ENCODE measurements at regions not wholly inside any gene's neighbourhood (a gene's known extent, or its start where the extent isn't known, plus 50 kb on each side); places are given as distances from the start of the nearest gene placed in this dataset.

DNA sequence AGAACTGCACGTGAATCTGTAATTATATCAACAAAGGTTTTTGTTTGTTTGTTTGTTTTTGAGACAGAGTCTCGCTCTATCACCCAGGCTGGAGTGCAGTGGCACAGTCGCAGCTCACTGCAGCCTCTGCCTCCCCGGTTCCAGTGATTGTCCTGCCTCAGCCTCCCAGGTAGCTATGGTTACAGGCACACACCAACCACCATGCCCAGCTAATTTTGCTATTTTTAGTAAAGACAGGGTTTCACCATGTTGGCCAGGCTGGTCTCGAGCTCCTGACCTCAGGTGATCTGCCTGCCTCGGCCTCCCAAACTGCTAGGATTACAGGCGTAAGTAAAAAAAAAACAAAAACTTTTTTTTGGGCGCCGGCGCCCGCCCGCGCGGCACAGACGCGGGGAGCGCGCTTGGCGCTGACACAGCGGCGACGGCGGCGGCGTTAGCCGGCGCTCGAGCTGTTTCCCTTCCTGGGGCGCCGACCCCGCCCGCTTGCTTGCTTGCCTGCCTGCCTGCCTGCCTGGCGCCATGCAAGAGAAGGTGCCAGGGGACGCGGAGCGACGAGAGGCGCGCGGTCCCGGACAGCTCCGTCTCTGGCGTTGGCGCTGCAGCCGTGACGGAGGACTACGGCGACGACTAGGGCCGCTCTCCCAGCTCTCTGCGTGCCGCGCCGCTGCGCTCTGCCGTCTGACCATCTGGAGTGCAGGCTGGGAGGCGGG lies 171.4 kb upstream of the NUPR2 start:
- TF ChIP-seq FOS (IDR thresholded peaks at IDR 0.05; ENCODE audit: borderline replicate concordance, insufficient read depth, low read length) (no peak), POLR2AphosphoS5 (IDR thresholded peaks at IDR 0.05; ENCODE audit: insufficient read depth, low read depth, low read length) (no peak), POLR2A (IDR thresholded peaks at IDR 0.05; ENCODE audit: low read depth, low read length) (no peak), EZH2 (IDR thresholded peaks at IDR 0.05; ENCODE audit: borderline replicate concordance, low read depth, low read length, severe bottlenecking) (no peak)
- TF ChIP-seq, protein P1, sequence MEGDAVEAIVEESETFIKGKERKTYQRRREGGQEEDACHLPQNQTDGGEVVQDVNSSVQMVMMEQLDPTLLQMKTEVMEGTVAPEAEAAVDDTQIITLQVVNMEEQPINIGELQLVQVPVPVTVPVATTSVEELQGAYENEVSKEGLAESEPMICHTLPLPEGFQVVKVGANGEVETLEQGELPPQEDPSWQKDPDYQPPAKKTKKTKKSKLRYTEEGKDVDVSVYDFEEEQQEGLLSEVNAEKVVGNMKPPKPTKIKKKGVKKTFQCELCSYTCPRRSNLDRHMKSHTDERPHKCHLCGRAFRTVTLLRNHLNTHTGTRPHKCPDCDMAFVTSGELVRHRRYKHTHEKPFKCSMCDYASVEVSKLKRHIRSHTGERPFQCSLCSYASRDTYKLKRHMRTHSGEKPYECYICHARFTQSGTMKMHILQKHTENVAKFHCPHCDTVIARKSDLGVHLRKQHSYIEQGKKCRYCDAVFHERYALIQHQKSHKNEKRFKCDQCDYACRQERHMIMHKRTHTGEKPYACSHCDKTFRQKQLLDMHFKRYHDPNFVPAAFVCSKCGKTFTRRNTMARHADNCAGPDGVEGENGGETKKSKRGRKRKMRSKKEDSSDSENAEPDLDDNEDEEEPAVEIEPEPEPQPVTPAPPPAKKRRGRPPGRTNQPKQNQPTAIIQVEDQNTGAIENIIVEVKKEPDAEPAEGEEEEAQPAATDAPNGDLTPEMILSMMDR (IDR thresholded peaks at IDR 0.05; ENCODE audit: extremely low read depth in 1 of 2, insufficient read depth in 1 of 2, low read depth in 1 of 2, low read length in 2 of 2) = no peak
- TF ChIP-seq, protein P2, sequence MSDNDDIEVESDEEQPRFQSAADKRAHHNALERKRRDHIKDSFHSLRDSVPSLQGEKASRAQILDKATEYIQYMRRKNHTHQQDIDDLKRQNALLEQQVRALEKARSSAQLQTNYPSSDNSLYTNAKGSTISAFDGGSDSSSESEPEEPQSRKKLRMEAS (IDR thresholded peaks at IDR 0.05; ENCODE audit: insufficient read depth, insufficient read length) = no peak
